ENCODE measurements at regions not wholly inside any gene's neighbourhood (a gene's known extent, or its start where the extent isn't known, plus 50 kb on each side); places are given as distances from the start of the nearest gene placed in this dataset.

GRCh38 chr18:31247574-31248199 lies 70.3 kb upstream of the DSG1 start:
- Histone ChIP-seq H3K4me3 (ENCODE audit: low read length) (no peak overlapping the region), H3F3A (ENCODE audit: insufficient read depth, low read length, poor library complexity, severe bottlenecking) (no peaks in the 10 kb centered on the region), H2AFZ (ENCODE audit: low read depth, low read length) (no peak overlapping the region), H3K79me2 (replicated peaks; ENCODE audit: insufficient read depth, low read length) (no peaks in the 10 kb centered on the region), H4K20me1 (ENCODE audit: insufficient read depth) (no peaks in the 10 kb centered on the region), H3K27ac (ENCODE audit: low read length) (no peak overlapping the region), H3K9me2 (ENCODE audit: insufficient read depth, low read length) (no peaks in the 10 kb centered on the region), H3K9ac (ENCODE audit: low read length) (no peak overlapping the region), H3K36me3 (ENCODE audit: insufficient read depth, low read length) (no peaks in the 10 kb centered on the region), H3K4me2 (ENCODE audit: low read length) (no peak overlapping the region), H3K9me3 (ENCODE audit: low read length) (no peaks in the 10 kb centered on the region), H3K27me3 (ENCODE audit: insufficient read depth, low read depth, low read length) (no peaks in the 10 kb centered on the region)
- no peak for TF ChIP-seq EZH2 (IDR thresholded peaks at IDR 0.05; ENCODE audit: borderline replicate concordance, insufficient read depth, low read length, poor library complexity, severe bottlenecking)
- TF ChIP-seq POLR2AphosphoS5 (IDR thresholded peaks at IDR 0.05), result no peak
- no peak for TF ChIP-seq RAD21 (conservative IDR thresholded peaks at IDR 0.05)
- TF ChIP-seq TAF1 (IDR thresholded peaks at IDR 0.05; ENCODE audit: low read depth), result no peak
- TF ChIP-seq, protein P1, sequence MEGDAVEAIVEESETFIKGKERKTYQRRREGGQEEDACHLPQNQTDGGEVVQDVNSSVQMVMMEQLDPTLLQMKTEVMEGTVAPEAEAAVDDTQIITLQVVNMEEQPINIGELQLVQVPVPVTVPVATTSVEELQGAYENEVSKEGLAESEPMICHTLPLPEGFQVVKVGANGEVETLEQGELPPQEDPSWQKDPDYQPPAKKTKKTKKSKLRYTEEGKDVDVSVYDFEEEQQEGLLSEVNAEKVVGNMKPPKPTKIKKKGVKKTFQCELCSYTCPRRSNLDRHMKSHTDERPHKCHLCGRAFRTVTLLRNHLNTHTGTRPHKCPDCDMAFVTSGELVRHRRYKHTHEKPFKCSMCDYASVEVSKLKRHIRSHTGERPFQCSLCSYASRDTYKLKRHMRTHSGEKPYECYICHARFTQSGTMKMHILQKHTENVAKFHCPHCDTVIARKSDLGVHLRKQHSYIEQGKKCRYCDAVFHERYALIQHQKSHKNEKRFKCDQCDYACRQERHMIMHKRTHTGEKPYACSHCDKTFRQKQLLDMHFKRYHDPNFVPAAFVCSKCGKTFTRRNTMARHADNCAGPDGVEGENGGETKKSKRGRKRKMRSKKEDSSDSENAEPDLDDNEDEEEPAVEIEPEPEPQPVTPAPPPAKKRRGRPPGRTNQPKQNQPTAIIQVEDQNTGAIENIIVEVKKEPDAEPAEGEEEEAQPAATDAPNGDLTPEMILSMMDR (IDR thresholded peaks at IDR 0.05; ENCODE audit: poor library complexity, severe bottlenecking), result no peak
- TF ChIP-seq EP300 (conservative IDR thresholded peaks at IDR 0.05; ENCODE audit: poor library complexity, severe bottlenecking), result no peak
- no peak for TF ChIP-seq SMC3 (conservative IDR thresholded peaks at IDR 0.05; ENCODE audit: poor library complexity)
- no peak for TF ChIP-seq MXI1 (conservative IDR thresholded peaks at IDR 0.05; ENCODE audit: poor library complexity, severe bottlenecking)
- no peak for TF ChIP-seq REST (IDR thresholded peaks at IDR 0.05; ENCODE audit: borderline replicate concordance)

DNA sequence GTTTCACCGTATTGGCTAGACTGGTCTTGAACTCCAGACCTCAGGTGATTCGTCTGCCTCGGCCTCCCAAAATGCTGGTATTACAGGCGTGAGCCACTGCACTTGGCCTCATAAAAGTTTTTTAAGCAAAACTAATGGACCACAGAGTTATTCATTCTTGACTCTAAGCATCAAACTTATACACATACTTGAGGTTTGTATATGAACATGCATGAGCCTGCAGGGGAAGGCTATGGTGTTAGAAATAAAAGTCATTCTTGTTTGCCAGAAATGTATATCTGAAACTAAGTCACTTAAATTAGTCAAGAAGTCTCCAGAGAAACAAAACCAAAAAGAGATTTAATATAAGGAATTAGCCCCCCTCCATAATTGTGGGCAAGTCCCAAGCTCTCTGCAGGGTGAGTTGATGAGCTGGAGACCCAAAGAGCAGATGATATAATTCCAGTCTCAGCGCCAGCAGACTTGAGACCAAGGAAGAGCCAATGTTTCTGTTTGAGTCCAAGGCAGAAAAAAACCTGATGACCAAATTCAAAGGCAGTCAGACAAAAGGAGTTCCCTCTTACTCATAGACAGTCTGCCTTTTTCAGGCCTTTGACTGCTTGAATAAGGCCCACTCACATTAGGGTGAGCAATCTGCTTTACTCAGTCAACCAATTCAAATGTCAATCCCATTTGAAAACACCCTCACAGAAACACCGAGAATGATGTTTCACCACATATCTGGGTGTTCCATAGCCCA lies 69.0 kb upstream of the DSG1 start:
- Histone ChIP-seq H3K9ac (ENCODE audit: low read length) (no peak overlapping the region), H4K20me1 (ENCODE audit: insufficient read depth) (no peaks in the 10 kb centered on the region), H3F3A (ENCODE audit: insufficient read depth, low read length, poor library complexity, severe bottlenecking) (no peaks in the 10 kb centered on the region), H3K9me3 (ENCODE audit: low read length) (no peaks in the 10 kb centered on the region), H2AFZ (ENCODE audit: low read depth, low read length) (no peak overlapping the region), H3K4me2 (ENCODE audit: low read length) (no peak overlapping the region), H3K27me3 (ENCODE audit: insufficient read depth, low read depth, low read length) (no peaks in the 10 kb centered on the region), H3K79me2 (replicated peaks; ENCODE audit: insufficient read depth, low read length) (no peaks in the 10 kb centered on the region), H3K9me2 (ENCODE audit: insufficient read depth, low read length) (no peaks in the 10 kb centered on the region), H3K27ac (ENCODE audit: low read length) (no peak overlapping the region), H3K36me3 (ENCODE audit: insufficient read depth, low read length) (no peaks in the 10 kb centered on the region), H3K4me3 (ENCODE audit: low read length) (no peak overlapping the region)
- no peak for TF ChIP-seq SMC3 (conservative IDR thresholded peaks at IDR 0.05; ENCODE audit: poor library complexity)
- TF ChIP-seq EZH2 (IDR thresholded peaks at IDR 0.05; ENCODE audit: borderline replicate concordance, insufficient read depth, low read length, poor library complexity, severe bottlenecking), result no peak
- no peak for TF ChIP-seq POLR2AphosphoS5 (IDR thresholded peaks at IDR 0.05)
- TF ChIP-seq REST (IDR thresholded peaks at IDR 0.05; ENCODE audit: borderline replicate concordance), result no peak
- TF ChIP-seq, protein P1 (IDR thresholded peaks at IDR 0.05; ENCODE audit: poor library complexity, severe bottlenecking), result no peak
- TF ChIP-seq EP300 (conservative IDR thresholded peaks at IDR 0.05; ENCODE audit: poor library complexity, severe bottlenecking), result no peak
- TF ChIP-seq TAF1 (IDR thresholded peaks at IDR 0.05; ENCODE audit: low read depth), result no peak
- TF ChIP-seq RAD21 (conservative IDR thresholded peaks at IDR 0.05), result no peak
- no peak for TF ChIP-seq MXI1 (conservative IDR thresholded peaks at IDR 0.05; ENCODE audit: poor library complexity, severe bottlenecking)
